SK-N-SH treated with all-trans-retinoic acid at 6 μM for 48 hours (cell line): ENCODE measurements at regions not wholly inside any gene's neighbourhood (a gene's known extent, or its start where the extent isn't known, plus 50 kb on each side); places are given as distances from the start of the nearest gene placed in this dataset.

Experiments used
- ATAC-seq: fragments of 200-7000 bp; cut with Tn5 transposase; 3 replicates; pipeline ENCODE4 v1.9.1; 2020; ENCODE audit warnings: mild to moderate bottlenecking, moderate library complexity
- ARNTL ChIP-seq: fragments of 450-650 bp; formaldehyde crosslinking; IDR thresholded peaks from 2 replicates; pipeline ENCODE4 v1.5.0; 2020; ENCODE audit warnings: low read depth, mild to moderate bottlenecking, moderate library complexity, borderline replicate concordance
- BACH2 ChIP-seq: fragments of 250-450 bp; sonication (Bioruptor Pico); IDR thresholded peaks from 2 replicates; pipeline ENCODE4 v1.9.0; 2021; ENCODE audit warnings: mild to moderate bottlenecking, borderline replicate concordance
- ESRRG ChIP-seq: fragments of 250-450 bp; sonication (Bioruptor Pico); IDR thresholded peaks from 2 replicates; pipeline ENCODE4 v1.6.1; 2021; ENCODE audit warnings: mild to moderate bottlenecking
- GLIS3 ChIP-seq: fragments of 250-450 bp; sonication (Bioruptor Pico); IDR thresholded peaks from 2 replicates; pipeline ENCODE4 v1.5.0; 2020; ENCODE audit warnings: mild to moderate bottlenecking, moderate library complexity
- ISL1 ChIP-seq: fragments of 250-450 bp; sonication (Bioruptor Pico); IDR thresholded peaks from 2 replicates; pipeline ENCODE4 v2.1.2; 2022; ENCODE audit warnings: mild to moderate bottlenecking, moderate library complexity
- OSR1 ChIP-seq: fragments of 250-450 bp; sonication (Bioruptor Pico); IDR thresholded peaks from 2 replicates; pipeline ENCODE4 v1.8.0; 2022; ENCODE audit warnings: moderate library complexity, mild to moderate bottlenecking, inconsistent platforms
- PPARA ChIP-seq: fragments of 250-450 bp; sonication (Bioruptor Pico); IDR thresholded peaks from 2 replicates; pipeline ENCODE4 v1.5.0; 2020; ENCODE audit warnings: mild to moderate bottlenecking, borderline replicate concordance
- SNAI2 ChIP-seq: fragments of 250-450 bp; sonication (Bioruptor Pico); IDR thresholded peaks from 2 replicates; pipeline ENCODE4 v1.5.0; 2020; ENCODE audit warnings: mild to moderate bottlenecking, moderate library complexity
- TCF4 ChIP-seq: fragments of 250-450 bp; sonication (Bioruptor Pico); IDR thresholded peaks from 2 replicates; pipeline ENCODE4 v1.8.0; 2021; ENCODE audit warnings: mild to moderate bottlenecking, moderate library complexity, borderline replicate concordance
- TOX ChIP-seq: fragments of 250-450 bp; sonication (Bioruptor Pico); IDR thresholded peaks from 2 replicates; pipeline ENCODE4 v1.8.0; 2021; ENCODE audit warnings: mild to moderate bottlenecking, moderate library complexity, borderline replicate concordance
- ZC3H10 ChIP-seq: fragments of 250-450 bp; sonication (Bioruptor Pico); IDR thresholded peaks from 2 replicates; pipeline ENCODE4 v1.5.1; 2021; ENCODE audit warnings: mild to moderate bottlenecking, moderate library complexity
- ZFP3 ChIP-seq: fragments of 250-450 bp; sonication (Bioruptor Pico); IDR thresholded peaks from 2 replicates; pipeline ENCODE4 v1.5.0; 2020; ENCODE audit warnings: mild to moderate bottlenecking, moderate library complexity
- ZFP30 ChIP-seq: fragments of 450-650 bp; formaldehyde crosslinking; IDR thresholded peaks from 2 replicates; pipeline ENCODE4 v1.5.0; 2022; ENCODE audit warnings: mild to moderate bottlenecking, moderate library complexity
- ZNF565 ChIP-seq: fragments of 450-650 bp; formaldehyde crosslinking; conservative IDR thresholded peaks from 2 replicates; pipeline ENCODE4 v1.5.0; 2020; ENCODE audit warnings: low read depth, mild to moderate bottlenecking, moderate library complexity
- ZNF70 ChIP-seq: fragments of 450-650 bp; formaldehyde crosslinking; IDR thresholded peaks from 2 replicates; pipeline ENCODE4 v1.5.0; 2020; ENCODE audit warnings: mild to moderate bottlenecking, moderate library complexity
- ZNF8 ChIP-seq: fragments of 450-650 bp; formaldehyde crosslinking; IDR thresholded peaks from 2 replicates; pipeline ENCODE4 v1.5.0; 2020; ENCODE audit warnings: mild to moderate bottlenecking, moderate library complexity
- TF ChIP-seq, protein P1 (sequence below): fragments of 250-450 bp; sonication (Bioruptor Pico); IDR thresholded peaks from 2 replicates; pipeline ENCODE4 v1.5.1; 2020; ENCODE audit warnings: low read depth, mild to moderate bottlenecking, moderate library complexity
- TF ChIP-seq, protein P2 (sequence below): fragments of 250-450 bp; sonication (Bioruptor Pico); IDR thresholded peaks from 2 replicates; pipeline ENCODE4 v1.5.0; 2020; ENCODE audit warnings: mild to moderate bottlenecking, moderate library complexity
- TF ChIP-seq, protein P3 (sequence below): fragments of 250-450 bp; sonication (Bioruptor Pico); IDR thresholded peaks from 2 replicates; pipeline ENCODE4 v1.5.1; 2021; ENCODE audit warnings: mild to moderate bottlenecking, moderate library complexity
- TF ChIP-seq, protein P4 (sequence below): fragments of 250-450 bp; sonication (Bioruptor Pico); IDR thresholded peaks from 2 replicates; pipeline ENCODE4 v1.8.0; 2020; ENCODE audit warnings: mild to moderate bottlenecking, moderate library complexity, borderline replicate concordance

DNA sequence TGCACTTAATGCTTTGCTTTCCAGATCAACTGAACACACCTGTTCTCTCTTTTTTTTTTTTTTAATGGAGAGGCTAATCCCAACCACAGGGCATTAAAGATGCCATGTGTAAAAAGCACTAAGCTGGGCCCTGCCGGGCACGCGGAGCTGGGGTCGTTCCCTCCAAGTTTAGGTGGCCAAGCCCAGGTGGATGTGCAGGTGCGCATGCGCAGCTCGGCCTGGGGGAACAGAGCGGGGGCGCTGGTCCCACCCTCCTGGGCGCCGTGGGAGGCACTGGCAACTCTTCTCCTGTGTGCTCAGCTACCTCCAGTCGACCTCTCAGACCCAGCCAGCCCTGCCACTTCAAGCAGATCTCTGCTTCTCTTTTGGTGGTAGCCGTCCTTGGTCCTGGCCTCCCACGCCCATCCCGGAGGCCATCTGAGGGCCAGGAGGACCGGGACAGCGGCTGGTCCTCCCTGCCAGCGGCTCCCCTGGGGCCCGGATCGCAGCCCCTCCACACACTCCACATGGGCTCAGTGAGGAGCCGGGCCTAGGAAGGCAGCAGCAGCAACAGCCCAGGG is 679.3 kb downstream of the BCL11B start:
- no peak for TF ChIP-seq GLIS3
- TF ChIP-seq ZFP30 (CRISPR knock-in tag): no peak
- TF ChIP-seq ISL1: no peak
- no peak for TF ChIP-seq BACH2 (CRISPR knock-in tag)
- no peak for ATAC-seq

DNA sequence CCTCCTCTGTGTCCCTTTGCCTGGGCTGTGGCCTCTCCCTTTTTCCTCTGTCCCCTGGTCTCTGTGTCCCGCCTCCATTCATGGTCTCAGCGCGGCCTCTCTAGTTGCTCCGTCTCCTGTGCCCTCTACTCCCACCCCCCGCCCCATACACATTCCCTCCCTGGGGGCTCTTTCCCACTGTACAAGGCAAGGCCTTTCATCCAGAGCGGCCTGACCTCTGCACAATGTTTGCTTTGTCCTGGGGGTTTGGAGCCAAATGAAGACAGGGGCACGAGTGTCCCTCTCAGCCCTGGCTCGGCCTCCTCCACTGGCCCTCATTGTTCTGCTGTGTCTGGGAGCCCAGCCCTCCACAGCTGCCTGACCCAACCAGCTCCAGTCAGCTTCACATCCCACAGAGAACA is 678.6 kb downstream of the BCL11B start:
- TF ChIP-seq PPARA (CRISPR knock-in tag): no peak
- no peak for TF ChIP-seq ARNTL (CRISPR knock-in tag)
- TF ChIP-seq ZNF8 (CRISPR knock-in tag): no peak
- TF ChIP-seq ZNF70 (CRISPR knock-in tag): no peak
- TF ChIP-seq, protein P1, sequence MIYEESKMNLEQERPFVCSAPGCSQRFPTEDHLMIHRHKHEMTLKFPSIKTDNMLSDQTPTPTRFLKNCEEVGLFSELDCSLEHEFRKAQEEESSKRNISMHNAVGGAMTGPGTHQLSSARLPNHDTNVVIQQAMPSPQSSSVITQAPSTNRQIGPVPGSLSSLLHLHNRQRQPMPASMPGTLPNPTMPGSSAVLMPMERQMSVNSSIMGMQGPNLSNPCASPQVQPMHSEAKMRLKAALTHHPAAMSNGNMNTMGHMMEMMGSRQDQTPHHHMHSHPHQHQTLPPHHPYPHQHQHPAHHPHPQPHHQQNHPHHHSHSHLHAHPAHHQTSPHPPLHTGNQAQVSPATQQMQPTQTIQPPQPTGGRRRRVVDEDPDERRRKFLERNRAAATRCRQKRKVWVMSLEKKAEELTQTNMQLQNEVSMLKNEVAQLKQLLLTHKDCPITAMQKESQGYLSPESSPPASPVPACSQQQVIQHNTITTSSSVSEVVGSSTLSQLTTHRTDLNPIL: no peak
- no peak for TF ChIP-seq ZFP3 (CRISPR knock-in tag)
- TF ChIP-seq, protein P2, sequence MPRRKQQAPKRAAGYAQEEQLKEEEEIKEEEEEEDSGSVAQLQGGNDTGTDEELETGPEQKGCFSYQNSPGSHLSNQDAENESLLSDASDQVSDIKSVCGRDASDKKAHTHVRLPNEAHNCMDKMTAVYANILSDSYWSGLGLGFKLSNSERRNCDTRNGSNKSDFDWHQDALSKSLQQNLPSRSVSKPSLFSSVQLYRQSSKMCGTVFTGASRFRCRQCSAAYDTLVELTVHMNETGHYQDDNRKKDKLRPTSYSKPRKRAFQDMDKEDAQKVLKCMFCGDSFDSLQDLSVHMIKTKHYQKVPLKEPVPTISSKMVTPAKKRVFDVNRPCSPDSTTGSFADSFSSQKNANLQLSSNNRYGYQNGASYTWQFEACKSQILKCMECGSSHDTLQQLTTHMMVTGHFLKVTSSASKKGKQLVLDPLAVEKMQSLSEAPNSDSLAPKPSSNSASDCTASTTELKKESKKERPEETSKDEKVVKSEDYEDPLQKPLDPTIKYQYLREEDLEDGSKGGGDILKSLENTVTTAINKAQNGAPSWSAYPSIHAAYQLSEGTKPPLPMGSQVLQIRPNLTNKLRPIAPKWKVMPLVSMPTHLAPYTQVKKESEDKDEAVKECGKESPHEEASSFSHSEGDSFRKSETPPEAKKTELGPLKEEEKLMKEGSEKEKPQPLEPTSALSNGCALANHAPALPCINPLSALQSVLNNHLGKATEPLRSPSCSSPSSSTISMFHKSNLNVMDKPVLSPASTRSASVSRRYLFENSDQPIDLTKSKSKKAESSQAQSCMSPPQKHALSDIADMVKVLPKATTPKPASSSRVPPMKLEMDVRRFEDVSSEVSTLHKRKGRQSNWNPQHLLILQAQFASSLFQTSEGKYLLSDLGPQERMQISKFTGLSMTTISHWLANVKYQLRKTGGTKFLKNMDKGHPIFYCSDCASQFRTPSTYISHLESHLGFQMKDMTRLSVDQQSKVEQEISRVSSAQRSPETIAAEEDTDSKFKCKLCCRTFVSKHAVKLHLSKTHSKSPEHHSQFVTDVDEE (CRISPR knock-in tag): no peak
- TF ChIP-seq ZNF565 (CRISPR knock-in tag): no peak
- TF ChIP-seq TCF4 (CRISPR knock-in tag): no peak
- TF ChIP-seq TOX (CRISPR knock-in tag): no peak
- TF ChIP-seq ZC3H10 (CRISPR knock-in tag): no peak
- ATAC-seq: no peak

DNA sequence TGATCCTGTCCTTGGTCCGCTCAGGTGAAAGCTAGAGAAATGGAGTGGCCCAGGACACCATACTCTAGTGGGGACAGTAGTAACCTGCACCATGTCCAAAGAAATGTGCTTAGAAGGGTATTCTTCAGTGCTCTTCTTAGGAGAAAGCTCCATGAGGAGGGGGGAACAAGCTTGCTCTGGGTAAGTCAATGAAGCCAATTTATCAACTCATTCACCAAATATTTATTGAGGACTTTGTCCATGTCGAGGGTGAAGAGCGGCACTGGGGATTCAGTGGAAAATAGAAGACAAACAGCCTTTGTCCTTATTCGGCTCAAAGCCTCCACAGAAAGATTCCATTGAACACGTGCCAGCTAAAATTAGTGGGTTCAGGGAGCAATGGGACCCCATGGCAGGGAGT is 677.8 kb downstream of the BCL11B start:
- no peak for ATAC-seq
- TF ChIP-seq ESRRG (CRISPR knock-in tag) (no peak), SNAI2 (CRISPR knock-in tag) (no peak), TOX (CRISPR knock-in tag) (no peak), ZNF8 (CRISPR knock-in tag) (no peak), ZFP3 (CRISPR knock-in tag) (no peak), BACH2 (CRISPR knock-in tag) (no peak), ZFP30 (CRISPR knock-in tag) (no peak), ZNF565 (CRISPR knock-in tag) (no peak), OSR1 (CRISPR knock-in tag) (no peak), GLIS3 (no peak), ISL1 (no peak), PPARA (CRISPR knock-in tag) (no peak)
- TF ChIP-seq, protein P3, sequence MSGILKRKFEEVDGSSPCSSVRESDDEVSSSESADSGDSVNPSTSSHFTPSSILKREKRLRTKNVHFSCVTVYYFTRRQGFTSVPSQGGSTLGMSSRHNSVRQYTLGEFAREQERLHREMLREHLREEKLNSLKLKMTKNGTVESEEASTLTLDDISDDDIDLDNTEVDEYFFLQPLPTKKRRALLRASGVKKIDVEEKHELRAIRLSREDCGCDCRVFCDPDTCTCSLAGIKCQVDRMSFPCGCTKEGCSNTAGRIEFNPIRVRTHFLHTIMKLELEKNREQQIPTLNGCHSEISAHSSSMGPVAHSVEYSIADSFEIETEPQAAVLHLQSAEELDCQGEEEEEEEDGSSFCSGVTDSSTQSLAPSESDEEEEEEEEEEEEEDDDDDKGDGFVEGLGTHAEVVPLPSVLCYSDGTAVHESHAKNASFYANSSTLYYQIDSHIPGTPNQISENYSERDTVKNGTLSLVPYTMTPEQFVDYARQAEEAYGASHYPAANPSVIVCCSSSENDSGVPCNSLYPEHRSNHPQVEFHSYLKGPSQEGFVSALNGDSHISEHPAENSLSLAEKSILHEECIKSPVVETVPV (CRISPR knock-in tag): no peak
- TF ChIP-seq, protein P2 (CRISPR knock-in tag): no peak
- TF ChIP-seq, protein P4, sequence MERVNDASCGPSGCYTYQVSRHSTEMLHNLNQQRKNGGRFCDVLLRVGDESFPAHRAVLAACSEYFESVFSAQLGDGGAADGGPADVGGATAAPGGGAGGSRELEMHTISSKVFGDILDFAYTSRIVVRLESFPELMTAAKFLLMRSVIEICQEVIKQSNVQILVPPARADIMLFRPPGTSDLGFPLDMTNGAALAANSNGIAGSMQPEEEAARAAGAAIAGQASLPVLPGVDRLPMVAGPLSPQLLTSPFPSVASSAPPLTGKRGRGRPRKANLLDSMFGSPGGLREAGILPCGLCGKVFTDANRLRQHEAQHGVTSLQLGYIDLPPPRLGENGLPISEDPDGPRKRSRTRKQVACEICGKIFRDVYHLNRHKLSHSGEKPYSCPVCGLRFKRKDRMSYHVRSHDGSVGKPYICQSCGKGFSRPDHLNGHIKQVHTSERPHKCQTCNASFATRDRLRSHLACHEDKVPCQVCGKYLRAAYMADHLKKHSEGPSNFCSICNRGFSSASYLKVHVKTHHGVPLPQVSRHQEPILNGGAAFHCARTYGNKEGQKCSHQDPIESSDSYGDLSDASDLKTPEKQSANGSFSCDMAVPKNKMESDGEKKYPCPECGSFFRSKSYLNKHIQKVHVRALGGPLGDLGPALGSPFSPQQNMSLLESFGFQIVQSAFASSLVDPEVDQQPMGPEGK (CRISPR knock-in tag): no peak
